ENCODE measurements at regions not wholly inside any gene's neighbourhood (a gene's known extent, or its start where the extent isn't known, plus 50 kb on each side); places are given as distances from the start of the nearest gene placed in this dataset.

DNA sequence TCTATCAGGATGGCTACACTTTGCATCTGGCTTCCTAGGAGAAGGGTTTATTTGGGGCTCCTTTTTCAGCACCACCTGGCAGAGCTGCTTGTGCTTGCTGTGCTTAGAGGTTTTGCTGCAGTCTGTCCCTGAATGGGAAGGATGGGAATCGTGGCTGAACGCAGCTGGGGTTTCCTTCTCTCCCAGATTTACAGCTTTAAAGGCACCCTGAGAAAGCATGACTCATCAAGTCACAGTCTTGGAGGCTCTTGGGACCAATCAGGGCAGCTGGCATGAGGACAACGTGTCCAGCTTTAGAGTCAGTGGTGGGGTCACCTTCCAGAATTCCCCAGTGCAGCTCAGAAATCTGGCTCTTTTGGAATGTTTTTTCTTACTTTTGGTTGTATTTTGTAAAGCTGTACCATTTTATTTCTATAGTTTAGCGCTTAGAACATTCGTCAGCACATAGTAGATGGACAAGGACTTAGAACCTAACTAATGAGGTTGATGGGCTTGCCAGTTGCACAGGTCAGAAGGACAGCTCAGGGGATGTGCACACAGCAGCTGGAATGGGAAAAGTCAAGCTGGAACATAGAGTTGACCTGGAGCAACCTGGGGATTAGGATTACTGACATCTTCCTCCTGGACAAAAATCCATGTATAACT is 222.6 kb downstream of the PRDM2 start:
- no peak for DNase-seq (ENCODE audit: low spot score)

GRCh38 chr1:13926556-13926955 is 226.6 kb downstream of the PRDM2 start:
- no peak for DNase-seq (ENCODE audit: low spot score)

DNA sequence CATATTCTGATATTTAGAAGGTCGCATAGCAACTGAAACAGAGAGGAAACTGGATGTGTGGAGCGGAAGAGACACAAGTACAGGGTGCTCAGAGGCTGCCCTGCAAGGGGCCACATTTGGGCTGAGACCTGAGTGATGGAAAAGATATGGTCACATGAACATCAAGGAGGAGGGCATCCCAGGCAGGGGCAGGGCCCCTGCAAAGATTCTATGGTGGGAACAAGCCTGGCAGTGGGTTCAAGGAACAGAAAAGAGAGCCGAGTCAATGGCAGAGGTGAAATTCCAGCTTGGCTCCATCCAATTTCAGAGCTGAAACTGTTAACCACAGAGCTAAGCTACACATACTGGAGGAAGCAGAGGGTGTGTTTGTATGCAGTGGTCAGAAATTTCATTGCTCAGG is 227.7 kb downstream of the PRDM2 start:
- DNase-seq (ENCODE audit: low spot score), result no peak

DNA sequence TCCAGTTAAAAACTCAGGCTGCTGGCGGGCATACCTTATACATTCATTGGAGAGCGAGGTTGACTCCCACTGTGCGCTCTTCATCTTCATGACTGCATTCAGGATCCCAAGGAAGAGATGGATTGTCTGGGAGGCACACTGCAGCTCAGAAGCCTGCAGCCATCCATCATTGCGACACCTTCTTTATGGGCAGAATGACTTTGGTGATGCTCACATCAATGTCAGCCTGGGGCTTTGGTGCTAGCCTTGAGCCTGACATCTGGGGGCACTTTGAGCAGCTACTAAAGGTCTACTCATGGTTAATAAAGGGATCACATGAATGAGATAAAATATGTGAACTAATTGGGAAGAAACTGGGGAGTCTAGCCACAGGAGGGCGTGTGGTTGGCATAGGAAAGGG is 229.3 kb downstream of the PRDM2 start:
- DNase-seq (ENCODE audit: low spot score), result no peak

DNA sequence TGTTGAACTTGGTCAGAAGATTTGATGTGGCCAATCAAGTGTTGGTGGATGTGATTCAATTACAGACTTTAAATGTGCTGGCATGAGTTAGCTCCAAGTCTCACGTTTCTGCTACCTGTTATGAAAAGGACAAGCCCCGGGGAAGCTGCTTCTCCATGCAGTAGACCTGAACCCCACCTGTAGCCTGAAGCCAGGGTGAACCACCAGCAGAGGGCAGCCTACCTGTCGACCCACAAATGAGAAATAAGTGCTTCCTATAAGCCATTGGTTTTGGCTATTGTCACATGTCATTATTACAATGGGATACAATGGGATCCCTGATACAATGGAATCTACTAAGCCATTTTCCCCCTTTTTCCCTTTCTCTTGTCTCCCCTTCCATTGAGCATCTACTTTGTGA is 230.2 kb downstream of the PRDM2 start:
- DNase-seq (ENCODE audit: low spot score), result no peak

DNA sequence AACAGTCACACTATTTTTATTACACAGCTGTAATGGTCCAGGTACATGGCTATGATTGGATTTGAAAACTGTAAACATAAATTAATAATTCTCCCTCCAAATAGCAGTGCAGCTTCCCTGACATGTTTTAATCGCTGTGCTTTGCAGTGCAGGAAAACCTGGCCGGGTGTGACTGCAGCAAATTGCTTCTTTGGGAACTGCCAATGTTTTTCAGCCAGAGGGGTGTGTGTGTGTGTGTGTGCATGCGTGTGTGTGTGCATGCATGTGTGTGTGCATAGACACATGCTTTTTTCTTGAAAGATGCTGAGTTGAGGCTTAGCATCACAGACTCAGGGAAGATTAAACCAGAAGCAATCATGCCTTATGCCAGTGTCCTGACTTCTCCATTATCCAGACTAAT is 231.2 kb downstream of the PRDM2 start:
- no peak for DNase-seq (ENCODE audit: low spot score)

GRCh38 chr1:13935336-13935735 is 235.3 kb downstream of the PRDM2 start:
- DNase-seq (ENCODE audit: low spot score), result no peak

GRCh38 chr1:13941315-13941714 is 241.3 kb downstream of the PRDM2 start:
- DNase-seq (ENCODE audit: low spot score), result no peak

DNA sequence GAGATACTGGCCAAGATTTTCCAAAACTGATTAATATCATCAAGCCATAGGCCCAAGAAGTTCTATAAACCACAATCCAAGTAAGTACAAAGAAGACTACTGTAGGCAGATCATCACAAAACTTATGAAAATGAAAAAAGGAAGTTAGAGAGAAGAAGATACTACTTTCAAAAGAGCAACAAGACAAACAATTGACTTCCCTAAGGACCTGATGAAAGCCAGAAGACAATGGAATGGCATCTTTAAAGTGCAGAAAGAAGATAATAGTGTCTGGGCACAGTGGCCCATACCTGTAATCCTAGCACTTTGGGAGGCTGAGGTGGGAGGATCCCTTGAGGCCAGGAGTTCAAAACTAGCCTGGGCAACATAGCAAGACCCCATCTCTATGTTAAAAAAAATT is 243.1 kb downstream of the PRDM2 start:
- DNase-seq (ENCODE audit: low spot score), result no peak

DNA sequence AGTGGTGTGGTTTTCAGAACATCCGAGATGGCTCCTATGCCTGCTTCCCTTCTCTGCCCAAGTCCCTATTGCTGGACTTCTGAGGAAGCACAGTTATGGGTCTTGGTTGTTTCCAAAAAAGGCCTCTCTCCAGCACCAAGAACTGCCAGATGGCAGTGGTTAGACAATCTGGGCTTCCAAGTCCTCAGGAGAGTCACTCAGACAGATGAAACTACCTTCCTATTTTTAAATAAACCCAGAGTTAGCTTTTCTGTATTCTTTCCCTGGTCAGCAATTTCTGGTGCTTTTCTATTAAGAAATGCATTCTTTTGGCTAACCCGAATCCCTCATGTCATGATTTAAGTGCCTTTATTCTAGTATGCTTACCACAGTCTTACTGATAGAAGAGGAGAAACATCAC is 245.9 kb downstream of the PRDM2 start:
- DNase-seq (ENCODE audit: low spot score), result no peak

GRCh38 chr1:13947658-13948057 is 247.7 kb downstream of the PRDM2 start:
- no peak for DNase-seq (ENCODE audit: low spot score)

DNA sequence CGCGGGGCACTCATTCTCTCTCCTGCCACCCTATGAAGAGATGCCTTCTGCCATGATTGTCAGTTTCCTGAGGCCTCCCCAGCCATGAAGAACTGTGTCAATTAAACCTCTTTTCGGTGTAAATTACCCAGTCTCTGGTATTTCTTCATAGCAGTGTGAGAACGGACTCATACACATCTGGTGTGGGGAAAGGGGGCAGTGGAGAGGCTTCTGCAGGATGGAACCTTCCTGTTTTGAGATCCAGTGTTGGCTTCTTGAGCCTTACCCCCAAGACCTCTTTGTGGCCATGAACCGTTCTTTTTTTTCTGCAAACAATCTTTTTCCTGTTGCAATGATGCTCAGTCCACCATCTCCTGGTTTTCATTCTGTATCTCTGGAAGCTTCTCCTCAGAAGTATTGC is 248.4 kb downstream of the PRDM2 start:
- DNase-seq (ENCODE audit: low spot score), result no peak

- no peak for DNase-seq (ENCODE audit: low spot score)
Measured at GRCh38 chr1:13948888-13949391, 249.0 kb downstream of the PRDM2 start.

- no peak for DNase-seq (ENCODE audit: low spot score)
Measured at GRCh38 chr1:13949546-13949945, 249.6 kb downstream of the PRDM2 start.

DNA sequence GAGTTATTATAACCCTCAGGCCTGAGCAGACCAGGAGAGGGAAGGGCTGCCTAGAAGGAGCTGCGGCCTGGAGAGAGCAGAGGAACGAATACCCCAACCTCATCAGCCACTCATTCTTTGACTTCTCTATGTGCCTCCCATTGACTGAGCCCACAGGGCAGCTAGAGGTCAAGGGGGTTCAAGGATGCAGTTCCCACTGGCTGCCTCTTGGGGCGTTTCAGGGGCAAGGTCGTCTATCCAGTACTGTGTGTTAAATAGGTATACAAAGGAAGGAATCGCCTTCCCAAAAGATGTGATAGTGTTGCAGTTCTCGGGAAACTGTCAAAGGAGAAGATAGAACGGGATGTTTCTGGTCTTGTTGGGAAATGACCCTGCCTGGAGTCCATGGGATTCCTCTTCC is 250.6 kb downstream of the PRDM2 start:
- no peak for DNase-seq (ENCODE audit: low spot score)

DNA sequence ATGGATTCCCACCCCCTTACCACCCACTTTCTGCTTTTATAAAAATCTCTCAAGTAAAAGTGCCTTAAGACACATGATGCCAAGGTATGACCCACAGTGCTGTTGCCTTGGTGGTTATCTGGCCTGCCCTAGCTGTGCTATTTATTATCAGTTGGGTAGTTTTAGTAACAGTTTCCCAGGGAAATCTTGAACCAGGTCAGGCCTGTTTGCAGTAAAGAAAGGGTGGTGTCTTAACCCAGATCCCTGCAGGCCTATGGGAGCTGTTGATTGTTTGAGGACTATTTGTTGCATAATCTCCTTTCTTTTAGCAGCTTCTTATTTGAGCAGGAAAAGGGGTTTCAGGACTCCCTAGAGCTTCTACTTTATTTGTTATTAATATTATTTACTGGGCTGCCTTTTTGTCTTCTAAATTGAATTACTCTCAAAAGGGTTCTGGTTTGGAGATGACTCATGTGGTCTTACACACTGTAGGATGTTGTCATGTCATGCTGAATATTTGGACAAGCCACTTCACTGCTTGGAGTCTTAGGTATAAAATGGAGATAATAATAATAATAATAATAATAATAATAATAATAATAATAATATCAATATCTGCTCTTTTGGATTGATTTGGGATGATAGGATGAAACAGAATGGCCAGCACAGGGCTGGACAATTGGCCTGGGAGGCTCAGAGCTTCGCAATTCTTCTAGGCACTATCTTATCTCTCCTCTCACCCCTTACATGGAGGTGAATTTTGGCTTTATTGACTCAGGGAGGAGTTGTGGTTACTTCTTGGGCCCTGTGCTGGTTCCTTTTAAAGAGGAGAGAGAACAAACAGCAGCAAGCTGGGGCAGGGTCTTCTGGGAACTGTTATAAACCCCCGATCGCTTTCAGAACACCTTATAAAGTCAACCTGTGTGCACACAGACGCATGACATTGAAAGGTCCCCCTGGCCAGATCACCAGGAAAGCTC is 252.1 kb downstream of the PRDM2 start:
- no peak for DNase-seq (ENCODE audit: low spot score)

GRCh38 chr1:13952985-13953384 is 253.0 kb downstream of the PRDM2 start:
- DNase-seq (ENCODE audit: low spot score), result no peak

GRCh38 chr1:13956393-13956792 is 256.4 kb downstream of the PRDM2 start:
- DNase-seq (ENCODE audit: low spot score), result no peak

DNA sequence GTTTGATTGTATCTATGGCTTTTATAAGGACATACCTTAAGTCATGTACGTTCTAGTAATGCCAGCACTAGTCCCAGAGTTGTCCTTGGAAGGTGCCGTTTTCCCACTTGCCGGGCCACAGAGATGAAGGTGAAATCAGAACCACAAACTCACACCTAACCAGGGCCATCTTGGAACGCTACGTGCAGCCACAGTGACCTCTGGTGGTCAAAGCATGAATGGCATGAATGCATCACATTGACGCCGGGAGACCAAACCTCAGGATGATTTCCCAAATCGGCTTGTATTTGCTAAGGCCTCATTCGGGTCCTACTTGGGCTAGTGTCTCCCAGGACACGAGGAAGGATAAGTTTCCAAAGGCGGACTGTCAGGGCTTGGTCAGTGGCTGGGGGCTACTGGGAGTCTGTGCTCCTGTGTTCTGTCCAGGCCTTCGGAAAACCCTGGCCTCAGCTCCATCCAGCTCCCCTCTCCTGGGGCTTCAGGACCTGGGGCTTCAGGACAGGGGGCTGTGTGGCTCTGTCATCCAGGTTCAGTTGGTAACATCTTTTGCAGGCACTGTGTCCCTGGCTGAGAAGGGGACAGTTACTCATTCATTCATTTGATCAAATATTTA is 260.5 kb downstream of the PRDM2 start:
- peak; percentile 79 for DNase-seq (ENCODE audit: low spot score)

GRCh38 chr1:13964768-13965167 is 264.8 kb downstream of the PRDM2 start:
- no peak for DNase-seq (ENCODE audit: low spot score)

DNA sequence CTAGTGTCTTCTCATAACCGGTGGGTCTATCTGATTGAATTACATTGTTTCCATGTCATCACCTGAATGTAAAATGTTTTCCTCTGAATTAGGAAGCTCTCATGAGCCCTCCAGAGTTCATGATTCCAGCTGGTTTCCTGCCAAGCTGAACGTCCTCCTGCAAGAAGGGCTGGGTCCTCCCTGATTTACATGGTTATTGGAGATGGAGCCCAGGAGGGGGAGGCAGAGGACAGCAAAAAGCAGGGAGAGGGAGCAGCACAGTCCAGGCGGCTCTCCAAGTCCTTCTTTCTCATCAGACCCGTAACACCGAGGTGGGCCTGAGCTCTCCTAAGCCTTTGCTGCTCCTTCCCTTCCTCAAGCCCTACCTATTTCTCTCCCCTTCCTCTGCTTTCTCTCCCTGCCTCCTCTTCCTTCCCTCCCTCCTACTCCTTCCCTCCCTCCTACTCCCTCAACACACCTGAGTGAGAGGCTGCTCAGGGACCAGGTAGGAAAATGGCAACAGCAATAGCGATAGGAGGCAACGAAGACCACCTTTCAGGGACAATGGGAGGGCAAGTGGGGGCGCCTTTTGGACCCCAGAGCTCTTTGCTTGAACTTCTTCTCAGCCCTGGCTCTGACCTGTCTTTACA is 265.9 kb downstream of the PRDM2 start:
- DNase-seq (ENCODE audit: low spot score), result peak; percentile 79

GRCh38 chr1:13967707-13968106 is 267.7 kb downstream of the PRDM2 start:
- no peak for DNase-seq (ENCODE audit: low spot score)
